ENCODE measurements at regions not wholly inside any gene's neighbourhood (a gene's known extent, or its start where the extent isn't known, plus 50 kb on each side); places are given as distances from the start of the nearest gene placed in this dataset.

GRCh38 chr13:85265296-85265695, 533.9 kb downstream of the SLITRK6 start:
- no peak for TF ChIP-seq CTCF (IDR thresholded peaks at IDR 0.05 in 8 of 11, conservative IDR thresholded peaks at IDR 0.05 in 3 of 11)
- TF ChIP-seq POLR2A (IDR thresholded peaks at IDR 0.05) = no peak
